Fibroblast of lung (primary cell): ENCODE measurements at regions not wholly inside any gene's neighbourhood (a gene's known extent, or its start where the extent isn't known, plus 50 kb on each side); places are given as distances from the start of the nearest gene placed in this dataset.

Experiments
- DNase-seq, 2 donors: peaks; one replicate each; pipeline versions ENCODE4 v3.0.0 to v3.0.0-alpha.2; 2010; ENCODE audit warnings: low read depth in 2 of 2
- H2AFZ ChIP-seq: 2 replicates; pipeline ENCODE4 v1.5.1; 2012; ENCODE audit warnings: low read length, control low read depth, inconsistent platforms
- H3K27ac ChIP-seq: 2 replicates; pipeline ENCODE4 v1.5.1; 2011; ENCODE audit warnings: low read length, control low read depth; ENCODE audit not compliant: insufficient read depth
- H3K27me3 ChIP-seq: 2 replicates; pipeline ENCODE4 v1.5.1; 2011; ENCODE audit warnings: mild to moderate bottlenecking, low read length; ENCODE audit not compliant: control insufficient read depth, insufficient read depth
- H3K36me3 ChIP-seq: 2 replicates; pipeline ENCODE4 v1.5.1; 2011; ENCODE audit warnings: low read length; ENCODE audit not compliant: control insufficient read depth, insufficient read depth
- H3K4me1 ChIP-seq: 2 replicates; pipeline ENCODE4 v1.5.1; 2011; ENCODE audit warnings: low read length; ENCODE audit not compliant: control insufficient read depth, insufficient read depth; ENCODE audit errors: extremely low read depth
- H3K4me2 ChIP-seq: 2 replicates; pipeline ENCODE4 v1.5.1; 2011; ENCODE audit warnings: low read length, control low read depth; ENCODE audit not compliant: insufficient read depth; ENCODE audit errors: extremely low read depth
- H3K4me3 ChIP-seq, 4 experiments: fragments of 200-600 bp in 1 of 4; sonication (generic) in 1 of 4; replicated peaks in 1 of 4; 2 replicates each; pipeline ENCODE4 v1.5.1; 2011 to 2016; ENCODE audit warnings: low read length in 4 of 4, low read depth in 3 of 4, mild to moderate bottlenecking in 3 of 4, control low read depth in 2 of 4, inconsistent platforms in 1 of 4, mixed read lengths in 1 of 4; ENCODE audit not compliant: insufficient read depth in 1 of 4; ENCODE audit errors: control extremely low read depth in 1 of 4
- H3K79me2 ChIP-seq: 2 replicates; pipeline ENCODE4 v1.5.1; 2012; ENCODE audit warnings: mild to moderate bottlenecking, low read length, inconsistent platforms; ENCODE audit not compliant: control insufficient read depth, insufficient read depth
- H3K9ac ChIP-seq: 2 replicates; pipeline ENCODE4 v1.5.1; 2011; ENCODE audit warnings: mild to moderate bottlenecking, low read length, control low read depth; ENCODE audit not compliant: insufficient read depth
- H3K9me3 ChIP-seq: 2 replicates; pipeline ENCODE4 v1.5.1; 2012; ENCODE audit warnings: low read depth, low read length; ENCODE audit not compliant: control insufficient read depth, insufficient read depth
- H4K20me1 ChIP-seq: 2 replicates; pipeline ENCODE4 v1.5.1; 2011; ENCODE audit warnings: low read length; ENCODE audit not compliant: control insufficient read depth, insufficient read depth; ENCODE audit errors: extremely low read depth
- CTCF ChIP-seq, 2 donors: IDR thresholded peaks in 1 of 2; conservative IDR thresholded peaks in 1 of 2; 1 replicate in 1 of 2; 2 replicates in 1 of 2; pipeline ENCODE4 v1.5.1; 2011 to 2012; ENCODE audit warnings: low read length in 2 of 2, control low read depth in 1 of 2, inconsistent platforms in 1 of 2, low read depth in 1 of 2, mild to moderate bottlenecking in 1 of 2
- EZH2 ChIP-seq: IDR thresholded peaks from 2 replicates; pipeline ENCODE4 v1.5.1; 2012; ENCODE audit warnings: low read length, control low read depth, mild to moderate bottlenecking; ENCODE audit errors: missing control alignments

- H3K27ac ChIP-seq, result no peak overlapping the region
- TF ChIP-seq CTCF (conservative IDR thresholded peaks at IDR 0.05 in 1 of 2, IDR thresholded peaks at IDR 0.05 in 1 of 2; ENCODE audit: low read depth in 1 of 2, low read length in 2 of 2) (no peak), EZH2 (no peak)
- no peaks in the 10 kb centered on the region for H3K4me1 ChIP-seq
- no peak for DNase-seq
- no peaks in the 10 kb centered on the region for H4K20me1 ChIP-seq
- no peak overlapping the region for H3K9ac ChIP-seq
- H3K4me2 ChIP-seq, result no peak overlapping the region
- no peaks in the 10 kb centered on the region for H3K9me3 ChIP-seq
- no peaks in the 10 kb centered on the region for H3K79me2 ChIP-seq
- no peaks in the 10 kb centered on the region for H3K27me3 ChIP-seq
- H3K4me3 ChIP-seq, result no peak overlapping the region
- no peaks in the 10 kb centered on the region for H3K36me3 ChIP-seq
- no peak overlapping the region for H2AFZ ChIP-seq
Measured at GRCh38 chr22:48209473-48210197, 1447.2 kb downstream of the TBC1D22A start.

GRCh38 chr22:48208894-48209293 is 1446.4 kb downstream of the TBC1D22A start:
- no peak for DNase-seq
- Histone ChIP-seq H4K20me1 (no peaks in the 10 kb centered on the region), H3K27me3 (no peaks in the 10 kb centered on the region), H3K36me3 (no peaks in the 10 kb centered on the region), H3K4me1 (no peaks in the 10 kb centered on the region), H3K9me3 (no peaks in the 10 kb centered on the region), H2AFZ (no peak overlapping the region), H3K79me2 (no peaks in the 10 kb centered on the region), H3K27ac (no peak overlapping the region), H3K9ac (no peak overlapping the region), H3K4me2 (no peak overlapping the region), H3K4me3 (no peak overlapping the region)
- no peak for TF ChIP-seq EZH2
- TF ChIP-seq CTCF (conservative IDR thresholded peaks at IDR 0.05 in 1 of 2, IDR thresholded peaks at IDR 0.05 in 1 of 2; ENCODE audit: low read depth in 1 of 2, low read length in 2 of 2), result no peak

GRCh38 chr22:48207919-48208535 is 1445.6 kb downstream of the TBC1D22A start:
- no peak overlapping the region for H2AFZ ChIP-seq
- no peaks in the 10 kb centered on the region for H3K9me3 ChIP-seq
- no peaks in the 10 kb centered on the region for H3K36me3 ChIP-seq
- H3K4me2 ChIP-seq, result no peak overlapping the region
- H3K27ac ChIP-seq, result no peak overlapping the region
- TF ChIP-seq EZH2, result no peak
- no peak for TF ChIP-seq CTCF (conservative IDR thresholded peaks at IDR 0.05 in 1 of 2, IDR thresholded peaks at IDR 0.05 in 1 of 2; ENCODE audit: low read depth in 1 of 2, low read length in 2 of 2)
- no peak overlapping the region for H3K9ac ChIP-seq
- H3K4me3 ChIP-seq, result no peak overlapping the region
- H3K27me3 ChIP-seq, result no peaks in the 10 kb centered on the region
- no peak for DNase-seq
- H3K79me2 ChIP-seq, result no peaks in the 10 kb centered on the region
- H3K4me1 ChIP-seq, result no peaks in the 10 kb centered on the region
- no peaks in the 10 kb centered on the region for H4K20me1 ChIP-seq
